ENCODE measurements at regions not wholly inside any gene's neighbourhood (a gene's known extent, or its start where the extent isn't known, plus 50 kb on each side); places are given as distances from the start of the nearest gene placed in this dataset.

- TF ChIP-seq EZH2 (IDR thresholded peaks at IDR 0.05; ENCODE audit: low read length), result no peak
- no peak for TF ChIP-seq CTCF (optimal IDR thresholded peaks at IDR 0.05 in 1 of 3, IDR thresholded peaks at IDR 0.05 in 1 of 3, conservative IDR thresholded peaks at IDR 0.05 in 1 of 3; ENCODE audit: extremely low read depth in 1 of 3, insufficient read depth in 2 of 3, low read length in 3 of 3)
These were observed 827.7 kb downstream of the SORCS3 start for GRCh38 chr10:105468759-105469158.

Data from keratinocyte (primary cell).